HepG2 (cell line): ENCODE measurements at regions not wholly inside any gene's neighbourhood (a gene's known extent, or its start where the extent isn't known, plus 50 kb on each side); places are given as distances from the start of the nearest gene placed in this dataset.

Experiments used
- ARNT ChIP-seq: fragments of 450-650 bp; IDR thresholded peaks from 2 replicates; pipeline ENCODE4 v1.6.1; 2017
- FOSL2 ChIP-seq: sonication (generic); formaldehyde crosslinking; IDR thresholded peaks from 2 replicates; pipeline ENCODE4 v1.4.0; 2020; ENCODE audit warnings: missing genetic modification reagents
- PHF21A ChIP-seq: sonication (generic); formaldehyde crosslinking; IDR thresholded peaks from 2 replicates; pipeline ENCODE4 v1.5.0; 2020; ENCODE audit warnings: mild to moderate bottlenecking, missing genetic modification reagents
- TF ChIP-seq, protein P1 (sequence below): sonication (generic); formaldehyde crosslinking; IDR thresholded peaks from 2 replicates; pipeline ENCODE4 v1.5.0; 2020; ENCODE audit warnings: mild to moderate bottlenecking, missing genetic modification reagents, moderate library complexity
- TF ChIP-seq, protein P2 (sequence below): sonication (generic); formaldehyde crosslinking; IDR thresholded peaks from 2 replicates; pipeline ENCODE4 v1.5.1; 2020; ENCODE audit warnings: missing genetic modification reagents, mild to moderate bottlenecking, borderline replicate concordance

DNA sequence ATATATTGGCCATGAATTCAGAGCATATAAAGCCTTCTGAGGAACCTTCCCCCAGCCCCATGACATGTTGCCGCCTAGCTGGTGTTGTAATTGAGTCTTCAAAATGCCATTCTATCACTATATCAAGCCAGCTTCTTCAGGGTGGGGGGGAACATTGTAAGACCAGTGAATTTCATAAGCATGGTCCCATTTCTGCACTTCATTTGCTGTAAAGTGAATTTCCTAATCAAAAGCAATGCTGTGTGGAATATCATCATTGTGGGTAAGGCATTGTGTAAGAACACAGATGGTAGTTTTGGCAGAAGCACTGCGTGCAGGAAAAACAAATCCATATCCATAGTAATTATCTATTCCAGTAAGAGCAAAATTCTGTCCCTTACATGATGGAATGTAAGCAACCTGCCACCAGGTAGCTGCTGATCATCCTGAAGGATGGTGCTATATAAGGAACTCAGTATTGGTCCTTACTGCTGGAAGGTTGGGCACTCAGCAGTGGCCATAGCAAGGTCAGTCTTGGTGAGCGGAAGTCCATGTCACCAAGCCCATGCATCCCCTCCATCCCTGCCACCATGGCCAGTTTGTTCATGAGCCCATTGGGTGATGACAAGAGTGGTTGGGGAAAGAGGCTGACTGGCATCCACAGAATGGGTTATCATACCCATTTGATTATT, 159.4 kb downstream of the COPS8 start:
- TF ChIP-seq ARNT (no peak), PHF21A (CRISPR knock-in tag) (no peak), FOSL2 (CRISPR knock-in tag) (no peak)
- TF ChIP-seq, protein P1, sequence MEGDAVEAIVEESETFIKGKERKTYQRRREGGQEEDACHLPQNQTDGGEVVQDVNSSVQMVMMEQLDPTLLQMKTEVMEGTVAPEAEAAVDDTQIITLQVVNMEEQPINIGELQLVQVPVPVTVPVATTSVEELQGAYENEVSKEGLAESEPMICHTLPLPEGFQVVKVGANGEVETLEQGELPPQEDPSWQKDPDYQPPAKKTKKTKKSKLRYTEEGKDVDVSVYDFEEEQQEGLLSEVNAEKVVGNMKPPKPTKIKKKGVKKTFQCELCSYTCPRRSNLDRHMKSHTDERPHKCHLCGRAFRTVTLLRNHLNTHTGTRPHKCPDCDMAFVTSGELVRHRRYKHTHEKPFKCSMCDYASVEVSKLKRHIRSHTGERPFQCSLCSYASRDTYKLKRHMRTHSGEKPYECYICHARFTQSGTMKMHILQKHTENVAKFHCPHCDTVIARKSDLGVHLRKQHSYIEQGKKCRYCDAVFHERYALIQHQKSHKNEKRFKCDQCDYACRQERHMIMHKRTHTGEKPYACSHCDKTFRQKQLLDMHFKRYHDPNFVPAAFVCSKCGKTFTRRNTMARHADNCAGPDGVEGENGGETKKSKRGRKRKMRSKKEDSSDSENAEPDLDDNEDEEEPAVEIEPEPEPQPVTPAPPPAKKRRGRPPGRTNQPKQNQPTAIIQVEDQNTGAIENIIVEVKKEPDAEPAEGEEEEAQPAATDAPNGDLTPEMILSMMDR (CRISPR knock-in tag): no peak
- TF ChIP-seq, protein P2, sequence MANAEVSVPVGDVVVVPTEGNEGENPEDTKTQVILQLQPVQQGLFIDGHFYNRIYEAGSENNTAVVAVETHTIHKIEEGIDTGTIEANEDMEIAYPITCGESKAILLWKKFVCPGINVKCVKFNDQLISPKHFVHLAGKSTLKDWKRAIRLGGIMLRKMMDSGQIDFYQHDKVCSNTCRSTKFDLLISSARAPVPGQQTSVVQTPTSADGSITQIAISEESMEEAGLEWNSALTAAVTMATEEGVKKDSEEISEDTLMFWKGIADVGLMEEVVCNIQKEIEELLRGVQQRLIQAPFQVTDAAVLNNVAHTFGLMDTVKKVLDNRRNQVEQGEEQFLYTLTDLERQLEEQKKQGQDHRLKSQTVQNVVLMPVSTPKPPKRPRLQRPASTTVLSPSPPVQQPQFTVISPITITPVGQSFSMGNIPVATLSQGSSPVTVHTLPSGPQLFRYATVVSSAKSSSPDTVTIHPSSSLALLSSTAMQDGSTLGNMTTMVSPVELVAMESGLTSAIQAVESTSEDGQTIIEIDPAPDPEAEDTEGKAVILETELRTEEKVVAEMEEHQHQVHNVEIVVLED: no peak
